ENCODE measurements at regions not wholly inside any gene's neighbourhood (a gene's known extent, or its start where the extent isn't known, plus 50 kb on each side); places are given as distances from the start of the nearest gene placed in this dataset.
"Not testable (repeated sequence)": the region's sequence is repeated elsewhere in the genome, so short reads cannot be mapped to it uniquely, and the experiment has no call there.

GRCh38 chr7:104956753-104957450 lies 57.1 kb upstream of the KMT2E start:
- intact Hi-C loops (cut with micrococcal nuclease), result loop anchor here (1.0 kb wide), 4 partner anchors 12 to 56 kb away; no protein-coding TSS in a partner anchor

GRCh38 chr7:104958371-104958865 lies 55.6 kb upstream of the KMT2E start:
- intact Hi-C loops (cut with micrococcal nuclease), result no loop called here

GRCh38 chr7:104959483-104959882 lies 54.5 kb upstream of the KMT2E start:
- intact Hi-C loops (cut with micrococcal nuclease), result not testable (repeated sequence)

GRCh38 chr7:104960741-104961448 lies 53.1 kb upstream of the KMT2E start:
- intact Hi-C loops (cut with micrococcal nuclease), result no loop called here

- intact Hi-C loops (cut with micrococcal nuclease), result no loop called here
Observed at GRCh38 chr7:104961821-104962220, 52.2 kb upstream of the KMT2E start.

- intact Hi-C loops (cut with micrococcal nuclease), result no loop called here
Observed at GRCh38 chr7:104962781-104963180, 51.2 kb upstream of the KMT2E start.

GRCh38 chr7:104963378-104963990 lies 50.5 kb upstream of the KMT2E start:
- intact Hi-C loops (cut with micrococcal nuclease), result no loop called here

- intact Hi-C loops (cut with micrococcal nuclease), result no loop called here
Observed at GRCh38 chr7:104963991-104964385, 50.0 kb upstream of the KMT2E start.

Data from T-helper 2 cell treated with Interferon-gamma antibody and Interleukin-4, amounts not matched to agents 100 ng/mL and 5 ng/mL, for 36 hours (primary cell).